ENCODE measurements at regions not wholly inside any gene's neighbourhood (a gene's known extent, or its start where the extent isn't known, plus 50 kb on each side); places are given as distances from the start of the nearest gene placed in this dataset.
A peak's percentile ranks its signal among the peaks of the same experiment; 100 is the strongest.

DNA sequence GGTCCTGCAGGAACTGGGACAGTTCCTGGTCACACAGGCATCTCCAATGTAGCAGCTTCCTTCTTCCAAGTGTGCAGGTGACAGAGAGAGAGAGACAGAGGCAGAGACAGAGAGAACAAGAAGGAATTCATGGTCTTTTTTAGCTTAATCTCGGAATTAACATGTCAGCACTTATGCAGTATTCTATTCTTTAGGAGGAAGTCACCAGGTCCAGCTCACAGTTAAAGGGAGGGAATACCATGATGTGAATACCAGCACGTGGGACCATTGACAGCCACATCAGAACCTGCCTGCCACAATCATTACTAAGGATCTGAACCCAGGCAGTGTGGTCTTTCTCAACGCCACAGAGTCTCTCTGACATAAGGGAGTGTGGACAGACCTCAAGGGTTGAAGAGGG, 341.6 kb downstream of the MN1 start:
- Mint-ChIP-seq H3K4me1 (peaks cover 52 to 53% of the 10 kb centered on the region in 2 experiments), H3K27me3 (ENCODE audit: low read depth) (peaks cover 33% of the 10 kb centered on the region), H3K36me3 (ENCODE audit: insufficient read depth in 1 of 3, low read depth in 3 of 3) (0 out of 7 replicates have a peak, but pooled peaks cover 0 to 3% (median 0%) of the 10 kb centered on the region in 3 experiments), H3K27ac (peak overlapping the region in 1 of 3 experiments; percentile 6; a peak in 1 of 7 replicates), H3K9me3 (no peaks in the 10 kb centered on the region; a peak in 1 of 5 replicates), H3K4me3 (no peak overlapping the region)
- no peak overlapping the region for H3K14ac ChIP-seq (ENCODE audit: insufficient read depth, low read length)
- no peak overlapping the region for H2AFZ ChIP-seq (ENCODE audit: low read length)
- no peak overlapping the region for H3K9ac ChIP-seq (ENCODE audit: extremely low read depth, insufficient read length, low read length)
- no peak overlapping the region for H2AK5ac ChIP-seq (ENCODE audit: insufficient read length, low read length)
- H4K5ac ChIP-seq (ENCODE audit: insufficient read length, low read depth, low read length): no peak overlapping the region
- no peak for DNase-seq
- H2BK120ac ChIP-seq (ENCODE audit: low read depth, low read length, poor library complexity, severe bottlenecking): no peak overlapping the region
- H4K8ac ChIP-seq (replicated peaks; ENCODE audit: insufficient read length, low read depth, low read length): no peak overlapping the region
- no peak overlapping the region for H3K4ac ChIP-seq (ENCODE audit: low read depth, low read length)
- H2BK12ac ChIP-seq (ENCODE audit: insufficient read length, low read depth, low read length): no peak overlapping the region
- H3K79me2 ChIP-seq (ENCODE audit: insufficient read depth, low read length): no peaks in the 10 kb centered on the region
- no peaks in the 10 kb centered on the region for H3K9me3 ChIP-seq (ENCODE audit: control insufficient read depth, low read depth, low read length)
- H3K27me3 ChIP-seq (ENCODE audit: insufficient read depth, low read length): no peaks in the 10 kb centered on the region
- H3K56ac ChIP-seq (ENCODE audit: insufficient read length, low read depth, low read length): no peak overlapping the region
- H3K27ac ChIP-seq (ENCODE audit: insufficient read length, low read depth, low read length): no peak overlapping the region
- no peaks in the 10 kb centered on the region for H4K20me1 ChIP-seq (ENCODE audit: control insufficient read depth, insufficient read depth, insufficient read length)
- no peak overlapping the region for H4K91ac ChIP-seq (ENCODE audit: insufficient read length, low read depth, low read length)
- no peak overlapping the region for H3K18ac ChIP-seq (ENCODE audit: insufficient read length, low read depth, low read length)
- no CpG with 5 or more reads among the region's 3 CpGs for WGBS (ENCODE audit: extremely low coverage, insufficient read length, low lambda C conversion rate)
- H3T11ph ChIP-seq (ENCODE audit: low read length): no peak overlapping the region
- TF ChIP-seq, protein P1, sequence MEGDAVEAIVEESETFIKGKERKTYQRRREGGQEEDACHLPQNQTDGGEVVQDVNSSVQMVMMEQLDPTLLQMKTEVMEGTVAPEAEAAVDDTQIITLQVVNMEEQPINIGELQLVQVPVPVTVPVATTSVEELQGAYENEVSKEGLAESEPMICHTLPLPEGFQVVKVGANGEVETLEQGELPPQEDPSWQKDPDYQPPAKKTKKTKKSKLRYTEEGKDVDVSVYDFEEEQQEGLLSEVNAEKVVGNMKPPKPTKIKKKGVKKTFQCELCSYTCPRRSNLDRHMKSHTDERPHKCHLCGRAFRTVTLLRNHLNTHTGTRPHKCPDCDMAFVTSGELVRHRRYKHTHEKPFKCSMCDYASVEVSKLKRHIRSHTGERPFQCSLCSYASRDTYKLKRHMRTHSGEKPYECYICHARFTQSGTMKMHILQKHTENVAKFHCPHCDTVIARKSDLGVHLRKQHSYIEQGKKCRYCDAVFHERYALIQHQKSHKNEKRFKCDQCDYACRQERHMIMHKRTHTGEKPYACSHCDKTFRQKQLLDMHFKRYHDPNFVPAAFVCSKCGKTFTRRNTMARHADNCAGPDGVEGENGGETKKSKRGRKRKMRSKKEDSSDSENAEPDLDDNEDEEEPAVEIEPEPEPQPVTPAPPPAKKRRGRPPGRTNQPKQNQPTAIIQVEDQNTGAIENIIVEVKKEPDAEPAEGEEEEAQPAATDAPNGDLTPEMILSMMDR (conservative IDR thresholded peaks at IDR 0.05): no peak
- no peaks in the 10 kb centered on the region for H3K23me2 ChIP-seq (ENCODE audit: insufficient read length, low read depth, low read length, poor library complexity, severe bottlenecking)
- no peak overlapping the region for H2BK5ac ChIP-seq (ENCODE audit: insufficient read length, low read length)
- H2BK20ac ChIP-seq (ENCODE audit: low read depth, low read length, poor library complexity, severe bottlenecking): no peak overlapping the region
- no peak overlapping the region for H3K4me2 ChIP-seq (ENCODE audit: insufficient read depth, insufficient read length, low read length)
- H3K79me1 ChIP-seq (ENCODE audit: insufficient read depth, low read depth, low read length, poor library complexity, severe bottlenecking): no peaks in the 10 kb centered on the region
- no peak overlapping the region for H3K23ac ChIP-seq (ENCODE audit: insufficient read length, low read depth, low read length)
- peaks cover 13% of the 10 kb centered on the region; the same call in 1 of the 2 replicates for H3K4me1 ChIP-seq (ENCODE audit: insufficient read depth, low read length)
- H2BK15ac ChIP-seq (ENCODE audit: low read depth, low read length): no peak overlapping the region
